Common myeloid progenitor, CD34-positive (primary cell): ENCODE measurements at regions not wholly inside any gene's neighbourhood (a gene's known extent, or its start where the extent isn't known, plus 50 kb on each side); places are given as distances from the start of the nearest gene placed in this dataset.

Source experiments
- CTCF ChIA-PET: fragments of 350-600 bp; sonication (Branson Sonifier 250); formaldehyde crosslinking; loops from one replicate; lab custom pipeline; 2021; ENCODE audit warnings: antibody characterized with exemption; lab: Charles Lee
- POLR2A ChIA-PET: fragments of 350-600 bp; sonication (Branson Sonifier 250); formaldehyde crosslinking; loops from one replicate; lab custom pipeline; 2021; ENCODE audit warnings: antibody characterized with exemption; lab: Charles Lee
- DNase-seq, 3 donors: peaks; one replicate each; pipeline versions ENCODE4 v3.0.0 to v3.0.0-alpha.2; 2013
- H3K27ac ChIP-seq, 2 experiments: 1 replicate in 1 of 2; 2 replicates in 1 of 2; pipeline ENCODE4 v1.7.0; 2013; ENCODE audit warnings: inconsistent platforms in 2 of 2, low read length in 2 of 2, mild to moderate bottlenecking in 2 of 2, low read depth in 1 of 2, moderate library complexity in 1 of 2; ENCODE audit not compliant: severe bottlenecking in 2 of 2, insufficient read depth in 1 of 2, poor library complexity in 1 of 2
- H3K27me3 ChIP-seq, 5 experiments: replicated peaks in 2 of 5; 1 replicate in 3 of 5; 2 replicates in 2 of 5; pipeline versions ENCODE4 v1.6.1 to v1.7.0; 2013; ENCODE audit warnings: low read length in 4 of 5, mild to moderate bottlenecking in 2 of 5, moderate library complexity in 2 of 5, inconsistent platforms in 1 of 5; ENCODE audit not compliant: insufficient read depth in 5 of 5, control insufficient read depth in 4 of 5
- H3K36me3 ChIP-seq, 4 experiments: 1 replicate in 2 of 4; 2 replicates in 2 of 4; pipeline versions ENCODE4 v1.6.1 to v1.7.0; 2013; ENCODE audit warnings: low read length in 3 of 4, control low read depth in 1 of 4, mild to moderate bottlenecking in 1 of 4; ENCODE audit not compliant: control insufficient read depth in 4 of 4, insufficient read depth in 4 of 4
- H3K4me1 ChIP-seq, 4 experiments: 1 replicate in 3 of 4; 2 replicates in 1 of 4; pipeline versions ENCODE4 v1.6.1 to v1.7.1; 2013; ENCODE audit warnings: low read length in 3 of 4, mild to moderate bottlenecking in 3 of 4, control low read depth in 1 of 4, inconsistent platforms in 1 of 4, moderate library complexity in 1 of 4; ENCODE audit not compliant: control insufficient read depth in 4 of 4, insufficient read depth in 4 of 4; ENCODE audit errors: control extremely low read depth in 1 of 4
- H3K4me3 ChIP-seq, 7 experiments: 1 replicate in 4 of 7; 2 replicates in 3 of 7; pipeline versions ENCODE4 v1.5.1 to v1.7.0; 2013; ENCODE audit warnings: mild to moderate bottlenecking in 7 of 7, low read length in 6 of 7, moderate library complexity in 6 of 7, inconsistent platforms in 2 of 7, low read depth in 2 of 7, control low read depth in 1 of 7; ENCODE audit not compliant: insufficient read depth in 4 of 7, control insufficient read depth in 1 of 7; ENCODE audit errors: extremely low read depth in 1 of 7
- H3K9me3 ChIP-seq, 5 experiments: 1 replicate in 4 of 5; 2 replicates in 1 of 5; pipeline versions ENCODE4 v1.6.1 to v1.7.1; 2013; ENCODE audit warnings: low read length in 4 of 5, mild to moderate bottlenecking in 2 of 5, inconsistent platforms in 1 of 5, low read depth in 1 of 5, moderate library complexity in 1 of 5; ENCODE audit not compliant: control insufficient read depth in 4 of 5, insufficient read depth in 2 of 5; ENCODE audit errors: control extremely low read depth in 1 of 5
- WGBS: methylation state at CpG from one replicate; pipeline ENCODE4 v1.1.5; 2013; ENCODE audit not compliant: insufficient coverage; 5-methylcytosine and 5-hydroxymethylcytosine counted together

DNA sequence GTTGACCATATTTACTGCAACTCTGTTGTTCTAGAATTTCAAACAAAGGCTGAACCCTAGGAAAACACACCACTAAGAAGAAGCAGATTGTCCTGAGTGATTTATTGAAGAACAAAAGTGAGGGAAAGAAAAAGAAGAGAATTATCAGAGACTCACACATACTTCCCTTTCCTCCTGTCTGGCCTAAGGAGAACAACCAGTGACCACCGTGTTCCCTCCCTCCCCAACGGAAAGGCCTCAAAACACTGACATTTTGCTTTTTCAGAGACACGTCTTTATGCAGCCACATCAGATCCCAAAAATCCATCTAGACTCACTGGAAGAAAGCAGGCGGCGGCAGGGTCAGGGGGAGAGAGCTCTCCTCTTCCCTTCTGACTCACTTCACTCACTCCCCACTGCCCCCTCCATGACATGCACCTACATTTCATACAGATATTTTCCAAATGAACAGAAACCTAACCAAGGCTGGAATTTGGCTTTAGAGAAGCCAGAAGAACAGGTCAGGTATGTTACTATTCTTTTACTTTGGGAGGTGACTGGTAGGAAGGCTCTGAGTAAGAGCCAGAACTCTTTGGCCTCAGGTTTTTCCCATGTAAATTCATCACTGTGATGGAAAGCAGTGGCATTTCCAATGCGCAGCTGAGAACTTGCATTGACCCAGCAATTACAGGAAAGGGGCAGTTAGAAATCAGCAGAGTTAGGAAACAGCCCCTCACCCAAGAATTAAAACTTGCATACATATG lies 169.9 kb downstream of the BCL11A start:
- no peaks in the 10 kb centered on the region for H3K9me3 ChIP-seq
- ChIA-PET POLR2A (interaction anchor here (0.7 kb wide), 1 partner anchor 44 kb away, joined by 3 read pairs; no protein-coding TSS in a partner anchor), CTCF (interaction anchor here (0.9 to 1.3 kb wide), 3 partner anchors 16 to 24 kb away, joined by 3 to 5 read pairs (median 3); no protein-coding TSS in a partner anchor)
- H3K27ac ChIP-seq = peak overlapping the region; percentile 64 to 75
- DNase-seq = peak; percentile 61 to 88 (median 76)
- H3K4me1 ChIP-seq = peaks cover 10 to 46% (median 35%) of the 10 kb centered on the region in 4 experiments
- no peaks in the 10 kb centered on the region for H3K36me3 ChIP-seq
- no peaks in the 10 kb centered on the region for H3K27me3 ChIP-seq
- WGBS = 0% methylated on average over 4 of the region's 6 CpGs
- H3K4me3 ChIP-seq = peak overlapping the region in 3 of 7 experiments; percentile 1 to 50 (median 23)

- peaks cover 10 to 49% (median 39%) of the 10 kb centered on the region in 4 experiments for H3K4me1 ChIP-seq
- 100% methylated on average over 2 of the region's 2 CpGs for WGBS
- no peak overlapping the region for H3K4me3 ChIP-seq
- no peak overlapping the region for H3K27ac ChIP-seq
- CTCF ChIA-PET = interaction anchor here (0.9 kb wide), 2 partner anchors 11 to 76 kb away, joined by 3 read pairs; no protein-coding TSS in a partner anchor
- POLR2A ChIA-PET = no interaction called here
- DNase-seq = no peak
- H3K9me3 ChIP-seq = no peaks in the 10 kb centered on the region
- no peaks in the 10 kb centered on the region for H3K36me3 ChIP-seq
- H3K27me3 ChIP-seq = no peaks in the 10 kb centered on the region
Observed at GRCh38 chr2:60380411-60380810, 173.0 kb downstream of the BCL11A start.

DNA sequence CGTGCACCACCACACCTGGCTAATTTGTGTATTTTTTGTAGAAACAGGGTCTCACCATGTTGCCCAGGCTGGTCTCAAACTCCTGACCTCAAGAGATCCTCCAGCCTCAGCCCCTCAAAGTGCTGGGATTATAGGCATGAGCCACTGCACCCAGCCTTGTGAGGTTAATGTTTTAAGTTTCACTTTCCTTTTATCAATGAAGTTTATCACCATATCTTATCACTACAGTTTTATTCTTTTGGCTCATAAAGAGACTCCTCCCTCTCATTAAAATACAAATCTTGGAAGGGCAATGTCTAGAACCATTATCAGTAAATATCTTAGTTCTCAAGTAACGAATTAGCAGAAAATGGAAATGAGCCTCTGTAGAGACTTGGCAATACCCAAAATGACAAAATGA lies 173.8 kb downstream of the BCL11A start:
- ChIA-PET POLR2A (no interaction called here), CTCF (interaction anchor here (0.9 kb wide), 1 partner anchor 10 kb away, joined by 3 read pairs; no protein-coding TSS in a partner anchor)
- H3K27ac ChIP-seq = no peak overlapping the region
- no peaks in the 10 kb centered on the region for H3K27me3 ChIP-seq
- WGBS = 100% methylated on average over 1 of the region's 2 CpGs
- H3K4me1 ChIP-seq = peaks cover 12 to 42% (median 35%) of the 10 kb centered on the region in 4 experiments
- no peak overlapping the region for H3K4me3 ChIP-seq
- no peaks in the 10 kb centered on the region for H3K36me3 ChIP-seq
- H3K9me3 ChIP-seq = no peaks in the 10 kb centered on the region
- DNase-seq = no peak

GRCh38 chr2:60379216-60379615 lies 174.2 kb downstream of the BCL11A start:
- WGBS = 80% methylated on average over 2 of the region's 7 CpGs
- CTCF ChIA-PET = no interaction called here
- H3K9me3 ChIP-seq = no peaks in the 10 kb centered on the region
- no peak for DNase-seq
- no peaks in the 10 kb centered on the region for H3K36me3 ChIP-seq
- H3K4me1 ChIP-seq = peaks cover 15 to 40% (median 34%) of the 10 kb centered on the region in 4 experiments
- H3K27ac ChIP-seq = no peak overlapping the region
- no peaks in the 10 kb centered on the region for H3K27me3 ChIP-seq
- POLR2A ChIA-PET = no interaction called here
- H3K4me3 ChIP-seq = no peak overlapping the region

GRCh38 chr2:60377825-60378224 lies 175.6 kb downstream of the BCL11A start:
- Histone ChIP-seq H3K27ac (no peak overlapping the region), H3K27me3 (no peaks in the 10 kb centered on the region), H3K4me1 (peaks cover 18 to 34% (median 27%) of the 10 kb centered on the region in 4 experiments), H3K36me3 (no peaks in the 10 kb centered on the region), H3K9me3 (no peaks in the 10 kb centered on the region), H3K4me3 (no peak overlapping the region)
- ChIA-PET POLR2A (no interaction called here), CTCF (interaction anchor here (1.0 kb wide), 1 partner anchor 8 kb away, joined by 3 read pairs; no protein-coding TSS in a partner anchor)
- WGBS = 100% methylated on average over 1 of the region's 3 CpGs
- DNase-seq = no peak

DNA sequence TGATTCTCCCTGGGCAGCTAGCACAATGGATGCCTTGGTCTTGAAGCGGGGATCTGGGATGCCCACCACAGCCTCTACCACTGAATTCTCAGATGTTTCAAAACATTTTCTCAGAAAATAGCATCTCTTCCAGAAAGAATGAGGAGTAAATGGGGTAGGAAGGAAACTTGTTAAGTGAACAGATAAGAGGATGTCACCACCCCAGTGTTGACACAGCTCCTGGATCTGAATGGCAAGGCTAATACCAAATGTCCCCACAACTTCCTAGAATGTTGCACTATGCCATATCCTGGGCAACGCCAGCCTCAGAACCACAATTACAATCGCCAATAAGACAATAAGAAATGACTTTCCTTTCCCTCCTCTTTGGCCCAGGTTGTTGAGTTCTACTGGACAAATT lies 177.2 kb downstream of the BCL11A start:
- no peak for DNase-seq
- Histone ChIP-seq H3K27ac (no peak overlapping the region), H3K4me1 (peaks cover 27 to 45% (median 36%) of the 10 kb centered on the region in 4 experiments), H3K27me3 (no peaks in the 10 kb centered on the region), H3K4me3 (no peak overlapping the region), H3K36me3 (no peaks in the 10 kb centered on the region), H3K9me3 (no peaks in the 10 kb centered on the region)
- 33% methylated on average over 2 of the region's 3 CpGs for WGBS
- POLR2A ChIA-PET = no interaction called here
- CTCF ChIA-PET = interaction anchor here (0.8 kb wide), 1 partner anchor 10 kb away, joined by 3 read pairs; no protein-coding TSS in a partner anchor

DNA sequence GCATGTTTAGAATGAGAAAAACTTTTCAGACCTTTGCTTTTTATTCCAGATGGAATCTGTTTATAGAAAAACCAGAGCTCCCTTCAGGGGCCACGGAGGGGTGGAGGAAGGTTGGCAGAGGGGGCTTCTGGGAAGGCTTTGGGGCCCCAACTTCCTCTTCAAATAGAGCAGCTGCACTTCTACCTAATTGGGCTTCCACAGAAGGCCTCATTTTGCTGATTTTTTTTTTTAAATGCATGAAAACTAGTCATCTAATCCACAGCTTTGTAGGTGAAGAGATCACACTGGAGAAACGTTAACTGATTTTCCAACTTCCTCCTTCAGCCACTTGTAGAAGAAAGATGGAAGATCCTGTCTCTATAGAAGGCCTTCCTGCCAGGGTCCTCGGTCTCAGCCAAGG lies 181.8 kb downstream of the BCL11A start:
- H3K27ac ChIP-seq = peak overlapping the region; percentile 10 to 69
- no peaks in the 10 kb centered on the region for H3K27me3 ChIP-seq
- H3K4me1 ChIP-seq = peaks cover 48 to 77% (median 54%) of the 10 kb centered on the region in 4 experiments
- H3K9me3 ChIP-seq = no peaks in the 10 kb centered on the region
- ChIA-PET POLR2A (interaction anchor here (0.6 kb wide), 1 partner anchor 10 kb away, joined by 3 read pairs; no protein-coding TSS in a partner anchor), CTCF (interaction anchor here (0.7 to 2.3 kb wide), 5 partner anchors 11 to 179 kb away, joined by 4 to 6 read pairs (median 4); no protein-coding TSS in a partner anchor)
- H3K36me3 ChIP-seq = no peaks in the 10 kb centered on the region
- peak in 2 of 3 donors; percentile 45 to 53 for DNase-seq
- 0% methylated on average over 1 of the region's 3 CpGs for WGBS
- peak overlapping the region in 1 of 7 experiments; percentile 11 for H3K4me3 ChIP-seq
